Retinal pigment epithelial cell (primary cell): ENCODE measurements at regions not wholly inside any gene's neighbourhood (a gene's known extent, or its start where the extent isn't known, plus 50 kb on each side); places are given as distances from the start of the nearest gene placed in this dataset.

ENCODE experiments used
- DNase-seq: peaks from one replicate; pipeline ENCODE4 v3.0.0-alpha.2; 2010; ENCODE audit warnings: low read depth
- H3K4me3 ChIP-seq: 2 replicates; pipeline ENCODE4 v1.5.1; 2011; ENCODE audit warnings: mild to moderate bottlenecking, low read length, control low read depth, moderate library complexity
- TF ChIP-seq, protein P1 (sequence below): conservative IDR thresholded peaks from 2 replicates; pipeline ENCODE4 v1.5.1; 2011; ENCODE audit warnings: low read depth, low read length, control low read depth, inconsistent platforms

DNA sequence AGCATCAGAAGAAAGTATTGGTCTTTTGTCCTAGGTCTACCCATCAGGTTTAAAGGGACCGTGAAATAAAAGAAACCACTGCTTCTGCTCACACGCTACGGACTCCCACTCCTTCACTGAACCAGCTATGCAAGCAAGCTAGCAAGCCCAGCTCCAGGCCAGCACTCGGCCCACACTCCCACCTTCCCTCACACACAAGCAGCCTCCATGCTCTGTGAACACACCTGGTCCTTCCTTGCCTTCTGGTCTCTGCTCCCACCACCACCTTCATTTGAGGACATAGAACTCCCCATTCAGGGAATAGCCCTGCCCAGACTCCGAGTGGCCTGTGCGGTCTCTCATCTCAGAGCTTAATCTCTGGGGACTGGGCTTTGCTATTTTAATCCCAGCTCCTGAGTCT lies 436.4 kb upstream of the CDH4 start:
- no peak for DNase-seq
- TF ChIP-seq, protein P1, sequence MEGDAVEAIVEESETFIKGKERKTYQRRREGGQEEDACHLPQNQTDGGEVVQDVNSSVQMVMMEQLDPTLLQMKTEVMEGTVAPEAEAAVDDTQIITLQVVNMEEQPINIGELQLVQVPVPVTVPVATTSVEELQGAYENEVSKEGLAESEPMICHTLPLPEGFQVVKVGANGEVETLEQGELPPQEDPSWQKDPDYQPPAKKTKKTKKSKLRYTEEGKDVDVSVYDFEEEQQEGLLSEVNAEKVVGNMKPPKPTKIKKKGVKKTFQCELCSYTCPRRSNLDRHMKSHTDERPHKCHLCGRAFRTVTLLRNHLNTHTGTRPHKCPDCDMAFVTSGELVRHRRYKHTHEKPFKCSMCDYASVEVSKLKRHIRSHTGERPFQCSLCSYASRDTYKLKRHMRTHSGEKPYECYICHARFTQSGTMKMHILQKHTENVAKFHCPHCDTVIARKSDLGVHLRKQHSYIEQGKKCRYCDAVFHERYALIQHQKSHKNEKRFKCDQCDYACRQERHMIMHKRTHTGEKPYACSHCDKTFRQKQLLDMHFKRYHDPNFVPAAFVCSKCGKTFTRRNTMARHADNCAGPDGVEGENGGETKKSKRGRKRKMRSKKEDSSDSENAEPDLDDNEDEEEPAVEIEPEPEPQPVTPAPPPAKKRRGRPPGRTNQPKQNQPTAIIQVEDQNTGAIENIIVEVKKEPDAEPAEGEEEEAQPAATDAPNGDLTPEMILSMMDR = no peak
- H3K4me3 ChIP-seq = no peak overlapping the region

DNA sequence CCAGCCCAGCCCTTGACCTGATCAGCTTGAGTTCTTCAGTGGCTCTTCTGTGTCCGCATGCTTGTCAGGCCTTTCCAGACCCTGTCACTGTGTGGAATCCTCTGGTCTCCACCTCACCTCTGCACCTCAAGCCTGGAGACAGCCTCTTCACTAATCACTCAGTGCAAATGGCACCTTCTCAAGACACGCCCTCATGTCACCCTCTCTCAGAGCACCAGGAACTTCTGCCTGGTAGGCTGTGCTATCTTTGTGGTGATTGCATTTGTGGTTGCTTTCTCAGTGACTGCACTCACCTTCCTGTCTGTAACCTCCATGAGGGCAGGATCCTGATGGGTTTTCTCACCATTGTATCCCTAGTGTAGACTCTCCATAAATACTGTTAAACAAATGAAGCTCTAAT lies 435.2 kb upstream of the CDH4 start:
- TF ChIP-seq, protein P1 = no peak
- DNase-seq = no peak
- H3K4me3 ChIP-seq = no peak overlapping the region

DNA sequence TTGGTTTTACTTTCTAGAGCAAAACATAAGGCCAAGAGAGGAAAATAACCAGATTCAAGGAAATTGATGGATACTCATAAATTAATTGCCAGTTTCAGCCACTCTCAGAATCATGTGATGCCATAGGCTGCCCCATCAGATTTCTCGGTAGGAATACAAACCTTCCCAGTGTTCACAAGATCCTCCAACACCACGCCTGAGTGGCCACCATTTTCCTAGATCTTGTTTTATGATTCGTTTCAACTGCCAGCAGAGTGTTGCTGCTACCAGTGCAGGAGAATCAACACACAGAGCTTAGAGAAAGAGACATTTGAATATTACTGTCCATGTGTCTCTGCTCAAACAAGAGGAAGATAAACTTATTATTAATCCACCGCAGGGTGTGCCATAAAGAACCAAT lies 434.2 kb upstream of the CDH4 start:
- DNase-seq = no peak
- H3K4me3 ChIP-seq = no peak overlapping the region
- TF ChIP-seq, protein P1 = no peak

DNA sequence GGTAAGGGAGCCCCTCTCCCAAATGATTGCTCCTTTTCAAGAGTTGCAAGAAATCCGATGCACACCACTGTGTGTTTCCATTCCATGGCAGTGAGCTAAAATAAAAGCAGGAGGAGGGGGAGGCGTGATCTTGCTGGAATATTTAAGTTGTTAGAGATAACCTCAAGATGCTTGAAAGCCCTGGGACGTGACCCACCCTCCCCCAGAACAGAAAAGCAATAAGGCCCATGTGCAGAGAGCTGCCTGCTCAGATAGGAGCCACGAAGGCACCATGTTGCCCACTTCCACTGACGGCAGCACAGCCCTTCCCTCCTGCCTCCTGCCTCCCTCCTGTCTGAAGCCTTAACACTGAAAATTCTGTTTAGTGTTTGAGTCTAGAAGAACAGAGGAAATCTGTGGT lies 432.6 kb upstream of the CDH4 start:
- TF ChIP-seq, protein P1 = no peak
- DNase-seq = no peak
- no peak overlapping the region for H3K4me3 ChIP-seq

DNA sequence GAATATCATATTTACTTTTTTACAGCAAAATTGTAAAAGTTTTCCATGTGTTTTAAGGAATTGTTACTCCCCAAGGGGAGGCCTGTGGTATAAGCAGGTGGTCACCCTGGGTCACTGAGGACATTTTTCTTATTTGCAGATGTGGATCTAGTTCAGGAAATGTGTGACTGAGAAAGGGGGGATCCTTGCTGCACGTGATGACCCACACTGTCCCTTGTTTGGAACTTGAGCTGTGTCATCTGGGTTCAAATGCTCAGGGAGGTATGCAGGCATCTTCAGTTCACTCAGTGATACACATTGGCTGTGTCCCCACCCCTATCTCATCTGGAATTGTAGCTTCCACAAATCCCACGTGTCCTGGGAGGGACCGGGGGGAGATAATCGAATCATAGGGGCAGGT lies 431.9 kb upstream of the CDH4 start:
- no peak overlapping the region for H3K4me3 ChIP-seq
- TF ChIP-seq, protein P1 = no peak
- no peak for DNase-seq

DNA sequence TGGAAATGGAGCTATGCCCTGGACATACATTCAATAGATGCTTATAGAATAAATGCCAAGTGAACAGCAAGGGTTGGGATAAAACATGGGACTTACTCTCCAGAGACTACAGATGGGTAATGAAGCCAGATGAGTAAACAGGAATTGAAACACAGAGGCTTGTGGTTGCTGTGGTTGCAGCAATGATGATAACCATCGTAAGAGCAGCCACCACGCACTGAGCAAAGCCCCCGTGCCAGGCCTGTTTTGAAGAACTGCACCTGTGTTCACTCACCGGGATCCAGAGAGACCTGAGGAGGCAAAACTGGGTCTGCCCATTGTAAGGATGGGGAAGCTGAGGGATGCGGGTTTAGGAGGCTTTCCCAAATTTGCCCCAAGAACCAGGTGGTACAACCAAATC lies 431.1 kb upstream of the CDH4 start:
- TF ChIP-seq, protein P1 = no peak
- DNase-seq = no peak
- H3K4me3 ChIP-seq = no peak overlapping the region

DNA sequence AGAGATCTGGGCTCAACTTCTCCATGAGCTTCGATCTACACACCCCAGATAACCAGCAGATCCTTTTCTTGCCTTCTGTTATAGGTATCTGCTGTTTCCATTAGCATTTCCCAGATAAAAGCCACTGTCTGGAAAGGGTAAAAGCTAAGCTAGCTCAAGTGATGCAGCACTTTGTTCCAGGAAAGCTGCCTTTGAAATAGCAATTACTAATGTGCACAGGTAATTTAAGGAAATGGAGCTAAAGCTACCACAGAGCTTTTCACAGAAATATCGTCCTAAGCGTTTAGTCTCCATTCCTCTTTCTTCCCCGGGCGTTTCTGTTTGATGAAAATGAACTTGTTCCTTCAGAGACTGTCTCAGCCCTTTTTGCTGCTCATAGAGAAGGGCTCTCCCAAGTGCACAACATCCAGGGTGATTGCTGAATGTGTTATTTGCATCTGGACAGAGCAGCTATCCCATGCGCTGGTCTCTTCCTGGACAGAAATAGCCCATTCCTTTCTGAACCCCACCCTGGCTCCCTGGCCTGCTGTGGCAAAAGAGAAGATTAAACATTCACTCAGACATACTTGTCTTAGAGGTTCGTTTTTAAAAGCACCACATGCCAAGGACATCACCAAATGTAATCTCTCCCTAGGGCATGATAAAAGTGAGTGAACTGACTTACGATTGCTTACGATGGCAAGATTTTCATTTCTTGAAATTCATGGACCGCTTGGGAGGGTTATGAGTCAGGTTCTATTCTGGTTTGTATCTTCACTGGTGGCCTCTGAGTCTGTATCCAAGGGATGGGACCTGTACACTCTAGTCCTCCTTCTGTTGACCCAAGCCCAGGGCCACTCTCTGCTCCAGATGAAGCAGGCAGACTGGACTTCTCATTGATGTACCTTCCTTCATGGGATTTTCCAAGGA lies 429.1 kb upstream of the CDH4 start:
- TF ChIP-seq, protein P1 = no peak
- no peak for DNase-seq

More for the DNA sequence above, 429.1 kb upstream of the CDH4 start:
- H3K4me3 ChIP-seq = no peak overlapping the region
